Panc1 (cell line): ENCODE measurements at regions not wholly inside any gene's neighbourhood (a gene's known extent, or its start where the extent isn't known, plus 50 kb on each side); places are given as distances from the start of the nearest gene placed in this dataset.

Experiments used
- POLR2AphosphoS5 ChIP-seq: IDR thresholded peaks from 2 replicates; pipeline ENCODE4 v1.6.1; 2012; ENCODE audit warnings: mild to moderate bottlenecking, low read depth, low read length, moderate library complexity
- REST ChIP-seq, 2 experiments: IDR thresholded peaks; 2 replicates each; pipeline ENCODE4 v1.6.1; 2011 to 2012; ENCODE audit warnings: low read depth in 2 of 2, control low read depth in 1 of 2, low read length in 1 of 2, mild to moderate bottlenecking in 1 of 2, moderate library complexity in 1 of 2; ENCODE audit not compliant: insufficient read depth in 1 of 2
- TCF7L2 ChIP-seq: IDR thresholded peaks from 2 replicates; pipeline ENCODE4 v1.6.1; 2011; ENCODE audit warnings: mild to moderate bottlenecking, low read depth, low read length, inconsistent platforms
- TF ChIP-seq, protein P1 (sequence below): fragments of 450-650 bp; IDR thresholded peaks from 2 replicates; pipeline ENCODE4 v1.5.1; 2017; ENCODE audit warnings: mild to moderate bottlenecking

DNA sequence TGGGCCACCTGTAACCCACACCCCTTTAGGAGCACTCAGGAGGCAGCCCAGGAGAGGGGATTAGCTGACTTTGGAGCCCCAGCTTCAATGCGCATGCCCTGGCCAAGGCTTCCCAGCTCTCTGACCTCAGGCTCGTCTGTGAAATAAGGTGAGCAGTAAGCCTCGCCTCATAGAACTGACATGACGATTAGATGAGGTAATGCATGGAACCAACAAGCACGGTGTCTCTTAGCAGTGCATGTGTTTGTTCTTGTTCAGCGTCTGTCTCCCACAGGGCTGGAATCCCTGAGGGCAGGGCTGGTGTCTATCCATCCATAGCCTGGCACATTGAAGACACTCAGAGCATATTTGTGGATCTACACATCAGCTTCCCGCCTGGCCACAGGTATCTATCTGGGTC lies 415.4 kb downstream of the MN1 start:
- TF ChIP-seq, protein P1, sequence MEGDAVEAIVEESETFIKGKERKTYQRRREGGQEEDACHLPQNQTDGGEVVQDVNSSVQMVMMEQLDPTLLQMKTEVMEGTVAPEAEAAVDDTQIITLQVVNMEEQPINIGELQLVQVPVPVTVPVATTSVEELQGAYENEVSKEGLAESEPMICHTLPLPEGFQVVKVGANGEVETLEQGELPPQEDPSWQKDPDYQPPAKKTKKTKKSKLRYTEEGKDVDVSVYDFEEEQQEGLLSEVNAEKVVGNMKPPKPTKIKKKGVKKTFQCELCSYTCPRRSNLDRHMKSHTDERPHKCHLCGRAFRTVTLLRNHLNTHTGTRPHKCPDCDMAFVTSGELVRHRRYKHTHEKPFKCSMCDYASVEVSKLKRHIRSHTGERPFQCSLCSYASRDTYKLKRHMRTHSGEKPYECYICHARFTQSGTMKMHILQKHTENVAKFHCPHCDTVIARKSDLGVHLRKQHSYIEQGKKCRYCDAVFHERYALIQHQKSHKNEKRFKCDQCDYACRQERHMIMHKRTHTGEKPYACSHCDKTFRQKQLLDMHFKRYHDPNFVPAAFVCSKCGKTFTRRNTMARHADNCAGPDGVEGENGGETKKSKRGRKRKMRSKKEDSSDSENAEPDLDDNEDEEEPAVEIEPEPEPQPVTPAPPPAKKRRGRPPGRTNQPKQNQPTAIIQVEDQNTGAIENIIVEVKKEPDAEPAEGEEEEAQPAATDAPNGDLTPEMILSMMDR, result no peak
- TF ChIP-seq POLR2AphosphoS5, result no peak
- no peak for TF ChIP-seq REST (IDR thresholded peaks at IDR 0.05; ENCODE audit: insufficient read depth in 1 of 2, low read depth in 2 of 2, low read length in 1 of 2)
- no peak for TF ChIP-seq TCF7L2
